ENCODE measurements at regions not wholly inside any gene's neighbourhood (a gene's known extent, or its start where the extent isn't known, plus 50 kb on each side); places are given as distances from the start of the nearest gene placed in this dataset.

- TF ChIP-seq CTCF (IDR thresholded peaks at IDR 0.05) (no peak), POLR2A (IDR thresholded peaks at IDR 0.05) (no peak)
Observed at GRCh38 chr18:22106536-22107292, 62.7 kb upstream of the GATA6 start.
